ENCODE measurements at regions not wholly inside any gene's neighbourhood (a gene's known extent, or its start where the extent isn't known, plus 50 kb on each side); places are given as distances from the start of the nearest gene placed in this dataset.

GRCh38 chr9:119739476-119739875, 370.2 kb upstream of the BRINP1 start:
- no peaks in the 10 kb centered on the region for H3K4me1 ChIP-seq (ENCODE audit: control insufficient read depth in 4 of 4, insufficient read depth in 4 of 4, low read length in 3 of 4)
- H3K27me3 ChIP-seq (ENCODE audit: control insufficient read depth in 4 of 4, insufficient read depth in 4 of 4, low read length in 3 of 4) = no peaks in the 10 kb centered on the region
- no peak overlapping the region for H3K9ac ChIP-seq (ENCODE audit: low read depth in 1 of 2, low read length in 2 of 2)
- H3K27ac ChIP-seq (ENCODE audit: low read depth in 1 of 2, low read length in 2 of 2) = no peak overlapping the region
- no peak overlapping the region for H3K4me3 ChIP-seq (ENCODE audit: low read depth in 1 of 3, low read length in 3 of 3)
- no peaks in the 10 kb centered on the region for H3K36me3 ChIP-seq (ENCODE audit: control insufficient read depth in 4 of 4, insufficient read depth in 3 of 4, low read depth in 1 of 4, low read length in 3 of 4)
- no peak for DNase-seq (ENCODE audit: low spot score)
- 33% methylated on average over 2 of the region's 2 CpGs for WGBS
- no peak for TF ChIP-seq EGR1 (IDR thresholded peaks at IDR 0.05; ENCODE audit: low read depth in 2 of 2)
- TF ChIP-seq FOXA2 (IDR thresholded peaks at IDR 0.05) = no peak
- no peak for TF ChIP-seq HNF4G (IDR thresholded peaks at IDR 0.05)
- no peak for TF ChIP-seq MAX (IDR thresholded peaks at IDR 0.05)
- TF ChIP-seq SP1 (IDR thresholded peaks at IDR 0.05) = no peak
- no peak for TF ChIP-seq RAD21 (IDR thresholded peaks at IDR 0.05)
- TF ChIP-seq NR2F2 (IDR thresholded peaks at IDR 0.05) = no peak
- TF ChIP-seq CTCF (IDR thresholded peaks at IDR 0.05; ENCODE audit: low read depth, low read length, missing input control) = no peak
- no peak for TF ChIP-seq RXRA (IDR thresholded peaks at IDR 0.05)
- TF ChIP-seq TAF1 (conservative IDR thresholded peaks at IDR 0.05) = no peak
- no peak for TF ChIP-seq HNF4A (conservative IDR thresholded peaks at IDR 0.05)
- no peak for TF ChIP-seq FOXA1 (IDR thresholded peaks at IDR 0.05)
- TF ChIP-seq ATF3 (IDR thresholded peaks at IDR 0.05) = no peak
- TF ChIP-seq YY1 (IDR thresholded peaks at IDR 0.05) = no peak
- TF ChIP-seq ZBTB33 (IDR thresholded peaks at IDR 0.05) = no peak
- TF ChIP-seq JUND (IDR thresholded peaks at IDR 0.05) = no peak
- no peak for TF ChIP-seq GABPA (IDR thresholded peaks at IDR 0.05 in 1 of 2, conservative IDR thresholded peaks at IDR 0.05 in 1 of 2)
- TF ChIP-seq REST (IDR thresholded peaks at IDR 0.05) = no peak
- H3K9me3 ChIP-seq (ENCODE audit: control insufficient read depth in 4 of 4, low read length in 3 of 4) = no peaks in the 10 kb centered on the region

All from liver (tissue), 8 donors.